Activated CD4-positive, alpha-beta memory T cell treated with anti-CD3 and anti-CD28 coated beads, Interleukin-2, amount 10 ng/mL, durations not matched to agents 7 days and 5 days (primary cell): ENCODE measurements at regions not wholly inside any gene's neighbourhood (a gene's known extent, or its start where the extent isn't known, plus 50 kb on each side); places are given as distances from the start of the nearest gene placed in this dataset.

Experiments used
- CTCF ChIA-PET: fragments of 350-600 bp; sonication (Branson Sonifier 250); formaldehyde crosslinking; loops from one replicate; lab custom pipeline; 2021; ENCODE audit warnings: antibody characterized with exemption, inconsistent platforms; lab: Charles Lee
- POLR2A ChIA-PET: fragments of 350-600 bp; sonication (Branson Sonifier 250); formaldehyde crosslinking; loops from one replicate; lab custom pipeline; 2021; ENCODE audit warnings: antibody characterized with exemption; lab: Charles Lee
- DNase-seq: peaks from one replicate; pipeline ENCODE4 v3.0.0-alpha.2; 2020
- H3K27ac Mint-ChIP-seq: one replicate; pipeline ENCODE4 v1.8.0; 2021; ENCODE audit warnings: mild to moderate bottlenecking, mixed read lengths
- H3K27me3 Mint-ChIP-seq: one replicate; pipeline ENCODE4 v1.8.0; 2021; ENCODE audit warnings: mixed read lengths
- H3K36me3 Mint-ChIP-seq: one replicate; pipeline ENCODE4 v1.8.0; 2021; ENCODE audit warnings: low read depth, mixed read lengths
- H3K4me1 Mint-ChIP-seq: one replicate; pipeline ENCODE4 v1.8.0; 2021; ENCODE audit warnings: mixed read lengths
- H3K4me3 Mint-ChIP-seq: one replicate; pipeline ENCODE4 v1.8.0; 2021; ENCODE audit warnings: mild to moderate bottlenecking, mixed read lengths
- H3K9me3 Mint-ChIP-seq: one replicate; pipeline ENCODE4 v1.8.0; 2021; ENCODE audit warnings: mixed read lengths

- ChIA-PET POLR2A (no interaction called here), CTCF (no interaction called here)
- H3K36me3 Mint-ChIP-seq = no peaks in the 10 kb centered on the region
- peaks cover 7% of the 10 kb centered on the region for H3K4me1 Mint-ChIP-seq
- H3K9me3 Mint-ChIP-seq = no peaks in the 10 kb centered on the region
- no peak for DNase-seq
- H3K27ac Mint-ChIP-seq = no peak overlapping the region
- H3K27me3 Mint-ChIP-seq = peaks cover 3% of the 10 kb centered on the region
- H3K4me3 Mint-ChIP-seq = no peak overlapping the region
Measured at GRCh38 chr10:4265964-4266363, 481.0 kb upstream of the KLF6 start.

- no peak overlapping the region for H3K27ac Mint-ChIP-seq
- CTCF ChIA-PET = no interaction called here
- H3K27me3 Mint-ChIP-seq = no peaks in the 10 kb centered on the region
- no peak for DNase-seq
- POLR2A ChIA-PET = interaction anchor here (1.4 kb wide), 1 partner anchor 17 kb away, joined by 3 read pairs; no protein-coding TSS in a partner anchor
- no peaks in the 10 kb centered on the region for H3K36me3 Mint-ChIP-seq
- H3K9me3 Mint-ChIP-seq = no peaks in the 10 kb centered on the region
- H3K4me1 Mint-ChIP-seq = peaks cover 2% of the 10 kb centered on the region
- H3K4me3 Mint-ChIP-seq = no peak overlapping the region
Measured at GRCh38 chr10:4264209-4264865, 479.3 kb upstream of the KLF6 start.

- Mint-ChIP-seq H3K9me3 (no peaks in the 10 kb centered on the region), H3K36me3 (no peaks in the 10 kb centered on the region), H3K4me3 (no peak overlapping the region), H3K4me1 (peaks cover 2% of the 10 kb centered on the region), H3K27me3 (no peaks in the 10 kb centered on the region), H3K27ac (no peak overlapping the region)
- ChIA-PET CTCF (no interaction called here), POLR2A (interaction anchor here (1.0 to 1.4 kb wide), 2 partner anchors 16 to 478 kb away, joined by 3 to 4 read pairs; partner anchors contain the start of gene KLF6)
- DNase-seq = no peak
Measured at GRCh38 chr10:4263601-4263921, 478.6 kb upstream of the KLF6 start.

GRCh38 chr10:4262870-4263600, 478.0 kb upstream of the KLF6 start:
- ChIA-PET POLR2A (interaction anchor here (1.0 to 1.4 kb wide), 3 partner anchors 16 to 478 kb away, joined by 3 to 4 read pairs (median 3); partner anchors contain the start of gene KLF6), CTCF (no interaction called here)
- no peaks in the 10 kb centered on the region for H3K27me3 Mint-ChIP-seq
- H3K9me3 Mint-ChIP-seq = no peaks in the 10 kb centered on the region
- H3K4me3 Mint-ChIP-seq = no peak overlapping the region
- no peak overlapping the region for H3K27ac Mint-ChIP-seq
- DNase-seq = no peak
- H3K36me3 Mint-ChIP-seq = no peaks in the 10 kb centered on the region
- peaks cover 2% of the 10 kb centered on the region for H3K4me1 Mint-ChIP-seq

GRCh38 chr10:4262449-4262848, 477.4 kb upstream of the KLF6 start:
- Mint-ChIP-seq H3K9me3 (no peaks in the 10 kb centered on the region), H3K4me3 (no peak overlapping the region), H3K4me1 (peaks cover 2% of the 10 kb centered on the region), H3K36me3 (no peaks in the 10 kb centered on the region), H3K27ac (no peak overlapping the region), H3K27me3 (no peaks in the 10 kb centered on the region)
- CTCF ChIA-PET = no interaction called here
- POLR2A ChIA-PET = interaction anchor here (1.1 kb wide), 1 partner anchor 135 kb away, joined by 3 read pairs; no protein-coding TSS in a partner anchor
- no peak for DNase-seq

GRCh38 chr10:4260483-4261124, 475.6 kb upstream of the KLF6 start:
- H3K36me3 Mint-ChIP-seq = no peaks in the 10 kb centered on the region
- no peaks in the 10 kb centered on the region for H3K9me3 Mint-ChIP-seq
- H3K4me1 Mint-ChIP-seq = no peaks in the 10 kb centered on the region
- H3K4me3 Mint-ChIP-seq = no peak overlapping the region
- CTCF ChIA-PET = no interaction called here
- no peak overlapping the region for H3K27ac Mint-ChIP-seq
- no peaks in the 10 kb centered on the region for H3K27me3 Mint-ChIP-seq
- DNase-seq = no peak
- POLR2A ChIA-PET = no interaction called here

- CTCF ChIA-PET = no interaction called here
- H3K4me3 Mint-ChIP-seq = no peak overlapping the region
- no peaks in the 10 kb centered on the region for H3K36me3 Mint-ChIP-seq
- H3K9me3 Mint-ChIP-seq = peaks cover 6% of the 10 kb centered on the region
- H3K27ac Mint-ChIP-seq = no peak overlapping the region
- DNase-seq = no peak
- no peaks in the 10 kb centered on the region for H3K4me1 Mint-ChIP-seq
- H3K27me3 Mint-ChIP-seq = no peaks in the 10 kb centered on the region
- POLR2A ChIA-PET = no interaction called here
Measured at GRCh38 chr10:4257939-4258465, 473.0 kb upstream of the KLF6 start.

GRCh38 chr10:4256971-4257370, 472.0 kb upstream of the KLF6 start:
- H3K36me3 Mint-ChIP-seq = no peaks in the 10 kb centered on the region
- POLR2A ChIA-PET = no interaction called here
- H3K4me1 Mint-ChIP-seq = no peaks in the 10 kb centered on the region
- no peak overlapping the region for H3K4me3 Mint-ChIP-seq
- DNase-seq = no peak
- no peaks in the 10 kb centered on the region for H3K27me3 Mint-ChIP-seq
- CTCF ChIA-PET = no interaction called here
- no peak overlapping the region for H3K27ac Mint-ChIP-seq
- H3K9me3 Mint-ChIP-seq = peaks cover 6% of the 10 kb centered on the region

GRCh38 chr10:4255751-4256150, 470.7 kb upstream of the KLF6 start:
- Mint-ChIP-seq H3K36me3 (no peaks in the 10 kb centered on the region), H3K27me3 (no peaks in the 10 kb centered on the region)
- CTCF ChIA-PET = no interaction called here

GRCh38 chr10:4254101-4254994, 469.3 kb upstream of the KLF6 start:
- no peak overlapping the region for H3K27ac Mint-ChIP-seq

More at GRCh38 chr10:4255751-4256150, 470.7 kb upstream of the KLF6 start:
- POLR2A ChIA-PET = no interaction called here
- Mint-ChIP-seq H3K4me3 (no peak overlapping the region), H3K4me1 (no peaks in the 10 kb centered on the region), H3K27ac (no peak overlapping the region), H3K9me3 (peaks cover 6% of the 10 kb centered on the region)
- no peak for DNase-seq

GRCh38 chr10:4252701-4253100, 467.7 kb upstream of the KLF6 start:
- peaks cover 6% of the 10 kb centered on the region for H3K9me3 Mint-ChIP-seq
- no peaks in the 10 kb centered on the region for H3K4me1 Mint-ChIP-seq
- DNase-seq = no peak
- no peaks in the 10 kb centered on the region for H3K27me3 Mint-ChIP-seq
- H3K27ac Mint-ChIP-seq = no peak overlapping the region
- no peaks in the 10 kb centered on the region for H3K36me3 Mint-ChIP-seq
- H3K4me3 Mint-ChIP-seq = no peak overlapping the region
- CTCF ChIA-PET = no interaction called here
- POLR2A ChIA-PET = no interaction called here

More at GRCh38 chr10:4254101-4254994, 469.3 kb upstream of the KLF6 start:
- CTCF ChIA-PET = no interaction called here
- POLR2A ChIA-PET = no interaction called here
- Mint-ChIP-seq H3K4me3 (no peak overlapping the region), H3K27me3 (no peaks in the 10 kb centered on the region), H3K9me3 (peaks cover 6% of the 10 kb centered on the region), H3K4me1 (no peaks in the 10 kb centered on the region), H3K36me3 (no peaks in the 10 kb centered on the region)
- DNase-seq = no peak

GRCh38 chr10:4250587-4250887, 465.5 kb upstream of the KLF6 start:
- Mint-ChIP-seq H3K4me3 (no peak overlapping the region), H3K9me3 (peaks cover 9% of the 10 kb centered on the region), H3K4me1 (peaks cover 21% of the 10 kb centered on the region), H3K27me3 (no peaks in the 10 kb centered on the region), H3K36me3 (peaks cover 2% of the 10 kb centered on the region), H3K27ac (no peak overlapping the region)
- POLR2A ChIA-PET = no interaction called here
- CTCF ChIA-PET = no interaction called here
- no peak for DNase-seq
